Suppressor macrophage treated with lipopolysaccharide for 1 hour (primary cell): ENCODE measurements at regions not wholly inside any gene's neighbourhood (a gene's known extent, or its start where the extent isn't known, plus 50 kb on each side); places are given as distances from the start of the nearest gene placed in this dataset.
A peak's percentile ranks its signal among the peaks of the same experiment; 100 is the strongest.

Source experiments
- DNase-seq, 3 donors: peaks; one replicate each; pipeline ENCODE4 v3.0.0-alpha.2; 2020 to 2022

DNA sequence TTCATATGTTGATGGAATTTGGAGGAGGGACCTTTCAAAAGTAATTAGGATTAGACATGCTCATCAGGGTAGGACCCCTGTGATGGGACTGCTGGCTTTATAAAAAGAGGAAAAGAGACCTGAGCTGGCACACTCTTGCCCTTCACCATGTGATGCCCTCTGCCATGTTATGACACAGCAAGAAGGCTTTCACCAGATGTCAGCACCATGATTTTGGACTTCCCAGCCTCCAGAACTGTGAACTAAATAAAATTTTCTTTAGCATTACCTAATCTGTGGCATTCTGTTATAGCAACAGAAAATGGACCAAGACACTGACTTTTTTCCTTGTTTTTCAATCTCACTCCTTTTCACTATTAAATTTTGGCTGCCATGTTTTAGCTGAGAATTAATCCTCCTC, 105.0 kb upstream of the TMPO start:
- peak; percentile 21 to 39 (median 24) for DNase-seq

DNA sequence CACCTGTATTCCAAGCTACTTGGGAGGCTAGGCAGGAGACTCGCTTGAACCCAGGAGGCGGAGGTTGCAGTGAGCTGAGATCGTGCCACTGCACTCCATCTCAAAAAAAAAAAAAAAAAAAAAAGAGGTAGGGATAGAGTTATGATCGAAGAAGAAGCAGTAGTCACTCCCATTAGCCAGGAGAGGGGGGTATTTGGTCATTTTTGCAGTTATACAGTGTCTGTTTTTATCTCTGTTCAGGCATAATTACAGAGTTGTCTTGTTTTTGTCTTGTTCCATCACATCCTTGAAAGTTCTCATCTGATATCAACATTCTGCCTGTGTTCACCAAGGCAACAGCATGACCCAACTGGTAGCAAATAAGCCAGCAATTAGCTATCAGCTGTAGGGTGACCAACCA, 98.5 kb upstream of the TMPO start:
- DNase-seq, result peak; percentile 24 to 43 (median 31)

DNA sequence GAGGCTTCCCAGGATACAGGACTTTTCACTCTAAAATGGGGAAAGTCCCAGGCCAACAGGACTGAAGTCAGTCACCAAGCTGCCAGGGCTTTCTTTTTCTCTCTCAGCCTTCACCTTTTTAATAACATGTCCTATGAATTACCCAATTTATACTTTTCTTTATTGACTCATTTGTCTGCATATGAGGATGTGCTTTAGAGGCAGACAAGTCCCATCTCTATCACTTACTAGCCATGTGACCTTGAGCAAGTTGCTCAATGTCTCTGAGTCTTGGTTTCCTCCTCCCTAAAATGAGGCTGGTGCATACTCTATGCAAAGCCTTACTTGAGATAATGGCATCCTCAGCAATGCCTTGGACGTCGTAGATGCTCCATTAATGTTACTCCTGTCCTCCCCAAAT, 98.1 kb upstream of the TMPO start:
- peak; percentile 39 to 58 (median 51) for DNase-seq

- DNase-seq, result peak; percentile 31 to 58 (median 39)
Measured at GRCh38 chr12:98418357-98419075, 96.9 kb upstream of the TMPO start.

- no peak for DNase-seq
Measured at GRCh38 chr12:98419081-98419794, 96.2 kb upstream of the TMPO start.

GRCh38 chr12:98419795-98420404, 95.5 kb upstream of the TMPO start:
- no peak for DNase-seq

- DNase-seq, result no peak
Measured at GRCh38 chr12:98420461-98420860, 94.9 kb upstream of the TMPO start.

- no peak for DNase-seq
Measured at GRCh38 chr12:98421316-98421715, 94.1 kb upstream of the TMPO start.

DNA sequence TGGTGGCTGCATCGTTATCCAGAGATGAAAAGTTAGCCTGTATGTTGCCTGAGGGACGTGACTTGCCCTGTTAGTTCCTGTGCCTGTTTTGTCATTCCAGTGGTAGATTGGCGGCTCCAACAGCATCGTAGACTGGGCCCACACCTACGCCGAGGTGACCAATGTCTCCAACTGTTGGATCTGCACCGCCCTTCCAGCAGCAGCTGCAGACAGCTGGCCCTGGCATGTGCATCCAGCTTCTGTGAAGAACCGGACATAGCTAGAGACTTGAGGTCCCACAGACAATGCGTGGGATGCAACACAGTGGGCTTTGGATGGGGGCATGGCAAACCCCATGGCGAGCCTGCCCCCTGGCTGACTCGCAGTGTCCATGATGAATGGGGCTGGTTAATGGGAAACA, 93.0 kb upstream of the TMPO start:
- DNase-seq, result no peak

- DNase-seq, result peak in 1 of 3 donors; percentile 23
Measured at GRCh38 chr12:98422812-98423211, 92.6 kb upstream of the TMPO start.

DNA sequence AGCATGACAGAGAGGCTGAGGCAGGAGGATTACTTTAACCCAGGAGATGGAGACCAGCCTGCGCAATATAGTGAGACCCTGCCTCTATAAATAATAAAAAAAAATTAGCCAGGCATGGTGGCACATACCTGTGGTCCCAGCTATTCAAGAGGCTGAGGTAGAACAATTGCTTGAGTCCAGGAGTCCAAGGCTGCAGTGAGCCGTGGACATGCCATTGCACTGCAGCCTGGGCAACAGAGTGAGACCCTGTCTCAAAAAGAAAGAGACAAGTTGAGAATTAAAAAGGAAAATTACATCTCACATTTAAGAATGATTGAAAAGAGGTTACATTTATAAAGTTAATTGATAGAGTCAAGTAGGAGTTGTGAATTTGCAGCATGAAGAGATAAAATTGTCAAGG, 91.4 kb upstream of the TMPO start:
- DNase-seq, result no peak

DNA sequence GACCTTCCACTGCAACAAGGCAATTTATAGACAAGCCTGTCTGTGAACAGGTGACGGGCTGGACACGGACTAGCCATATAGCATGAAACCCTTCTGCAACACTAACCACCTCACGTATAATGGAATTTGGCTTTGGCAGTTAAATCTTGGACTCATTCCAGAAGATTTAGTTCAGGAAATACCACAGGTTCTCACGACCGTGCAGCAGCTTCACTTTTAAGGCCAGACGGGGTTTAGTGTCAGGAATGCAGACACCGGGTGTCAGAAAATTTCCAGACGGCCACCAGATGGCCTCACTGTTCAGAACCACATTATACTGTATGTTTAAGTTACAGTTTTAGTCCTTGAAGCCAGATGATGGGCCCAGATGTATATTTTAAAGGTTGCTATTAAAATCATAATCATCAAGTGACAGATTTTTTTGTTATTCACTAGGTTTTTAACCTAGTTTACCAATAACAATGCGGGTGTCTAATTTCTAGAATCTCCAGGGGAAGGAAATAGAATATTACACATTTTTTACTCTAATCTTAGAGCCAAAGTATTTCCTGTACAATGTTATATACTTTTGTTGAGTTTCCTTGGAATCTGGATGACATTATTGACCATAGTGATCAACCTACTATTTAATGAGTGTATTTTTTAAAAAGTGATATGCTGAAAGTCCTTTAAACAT, 90.5 kb upstream of the TMPO start:
- DNase-seq, result peak; percentile 75 to 81 (median 77)

GRCh38 chr12:98425859-98426258, 89.5 kb upstream of the TMPO start:
- DNase-seq, result no peak

- DNase-seq, result no peak
Measured at GRCh38 chr12:98431089-98431488, 84.3 kb upstream of the TMPO start.

GRCh38 chr12:98437166-98437565, 78.2 kb upstream of the TMPO start:
- peak in 1 of 3 donors; percentile 37 for DNase-seq

GRCh38 chr12:98437806-98438595, 77.4 kb upstream of the TMPO start:
- DNase-seq, result peak; percentile 31 to 87 (median 84)

GRCh38 chr12:98438656-98439230, 76.6 kb upstream of the TMPO start:
- peak; percentile 53 to 67 (median 53) for DNase-seq

- DNase-seq, result peak; percentile 85 to 93 (median 89)
Measured at GRCh38 chr12:98439471-98439951, 75.9 kb upstream of the TMPO start.

DNA sequence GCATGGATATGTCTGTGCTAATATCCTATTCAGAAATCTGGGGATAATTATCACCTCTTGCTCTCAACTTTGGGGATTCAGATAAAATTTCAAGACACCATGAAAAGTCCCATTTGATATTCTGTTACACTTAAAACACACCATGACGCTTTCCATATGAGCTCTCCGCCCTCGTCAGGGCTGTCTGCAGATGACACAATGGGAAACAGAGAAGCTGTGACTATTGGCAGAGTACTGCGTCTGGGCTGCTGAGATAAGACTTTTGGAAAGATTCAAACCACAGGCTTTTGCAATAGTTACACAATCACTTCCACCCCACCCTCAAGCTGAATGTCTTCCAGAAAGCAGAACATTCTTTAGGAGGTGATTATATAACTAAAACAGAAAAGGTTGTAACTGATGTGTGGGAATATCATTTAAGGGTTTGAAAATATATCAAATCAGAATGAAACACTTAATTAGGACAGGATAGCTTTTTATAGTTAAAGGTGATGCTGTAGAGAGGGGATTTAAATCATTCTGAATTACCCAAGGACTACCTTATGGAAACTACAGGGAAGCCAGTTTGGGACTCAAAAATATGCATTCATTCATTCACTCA, 75.3 kb upstream of the TMPO start:
- peak; percentile 93 to 98 (median 98) for DNase-seq

DNA sequence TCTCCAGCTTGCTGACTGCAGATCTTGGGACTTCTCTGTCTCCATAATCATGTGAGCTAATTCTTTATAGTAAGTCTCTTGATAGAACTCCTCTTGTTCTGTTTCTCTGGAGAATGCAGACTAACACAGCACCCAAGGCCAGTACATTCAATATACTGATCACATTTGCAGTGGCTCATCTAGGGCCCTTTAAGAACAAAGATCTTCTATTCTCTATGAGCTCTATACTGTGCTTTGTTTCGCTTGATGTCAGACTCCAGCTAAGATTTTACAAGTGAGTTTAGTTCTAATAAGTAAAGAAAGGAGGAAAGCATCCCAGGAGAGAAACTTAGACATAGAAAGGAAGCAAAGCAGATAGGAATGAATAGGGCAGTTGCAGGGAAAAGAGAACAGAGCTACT, 69.3 kb upstream of the TMPO start:
- DNase-seq, result no peak

DNA sequence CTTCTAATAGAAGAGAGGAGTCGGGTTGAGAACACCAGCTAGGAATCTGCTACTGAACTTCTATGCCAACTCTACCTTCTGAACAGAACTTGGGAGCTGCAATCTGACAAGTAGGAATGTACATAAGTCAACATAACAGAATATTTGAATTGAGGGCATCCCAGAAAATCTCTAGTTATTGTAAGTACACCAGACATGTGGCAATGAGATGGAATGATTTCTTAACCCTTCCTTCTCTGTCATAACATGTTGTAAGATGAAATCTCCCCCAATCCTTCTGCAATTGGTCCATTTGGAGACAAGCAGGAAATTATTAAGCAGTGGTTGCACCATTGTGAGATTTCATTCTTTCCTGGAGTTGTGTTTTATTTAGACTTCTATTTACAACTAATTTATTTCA, 68.7 kb upstream of the TMPO start:
- peak; percentile 73 to 90 (median 88) for DNase-seq

- DNase-seq, result no peak
Measured at GRCh38 chr12:98449584-98449983, 65.8 kb upstream of the TMPO start.
